ENCODE measurements at regions not wholly inside any gene's neighbourhood (a gene's known extent, or its start where the extent isn't known, plus 50 kb on each side); places are given as distances from the start of the nearest gene placed in this dataset.
"Not testable (repeated sequence)": the region's sequence is repeated elsewhere in the genome, so short reads cannot be mapped to it uniquely, and the experiment has no call there.

- DNase-seq (ENCODE audit: low spot score) (no peak), ATAC-seq (ENCODE audit: low FRiP score) (no peak)
- no peak for TF ChIP-seq CTCF (IDR thresholded peaks at IDR 0.05)
Observed at GRCh38 chr7:39824456-39825200, 125.4 kb upstream of the CDK13 start.

GRCh38 chr7:39825401-39825980 lies 124.6 kb upstream of the CDK13 start:
- TF ChIP-seq CTCF (IDR thresholded peaks at IDR 0.05) = no peak

GRCh38 chr7:39826166-39826565 lies 123.9 kb upstream of the CDK13 start:
- no peak for DNase-seq (ENCODE audit: low spot score)
- ATAC-seq (ENCODE audit: low FRiP score) = no peak
- no peak for TF ChIP-seq CTCF (IDR thresholded peaks at IDR 0.05)

More at GRCh38 chr7:39825401-39825980, 124.6 kb upstream of the CDK13 start:
- no peak for DNase-seq (ENCODE audit: low spot score)
- ATAC-seq (ENCODE audit: low FRiP score) = no peak

- no peak for DNase-seq (ENCODE audit: low spot score)
- no peak for ATAC-seq (ENCODE audit: low FRiP score)
Observed at GRCh38 chr7:39827571-39827970, 122.5 kb upstream of the CDK13 start.

GRCh38 chr7:39829028-39829427 lies 121.0 kb upstream of the CDK13 start:
- ATAC-seq (ENCODE audit: low FRiP score) = no peak
- DNase-seq (ENCODE audit: low spot score) = no peak
- TF ChIP-seq CTCF (IDR thresholded peaks at IDR 0.05) = no peak

More at GRCh38 chr7:39827571-39827970, 122.5 kb upstream of the CDK13 start:
- no peak for TF ChIP-seq CTCF (IDR thresholded peaks at IDR 0.05)

GRCh38 chr7:39832519-39833085 lies 117.5 kb upstream of the CDK13 start:
- TF ChIP-seq CTCF (IDR thresholded peaks at IDR 0.05) = no peak
- ATAC-seq (ENCODE audit: low FRiP score) (no peak), DNase-seq (ENCODE audit: low spot score) (no peak)

- not testable (repeated sequence) for DNase-seq (ENCODE audit: low spot score)
- peak; percentile 92 for ATAC-seq (ENCODE audit: low FRiP score)
Observed at GRCh38 chr7:39833180-39833799, 116.8 kb upstream of the CDK13 start.

GRCh38 chr7:39833865-39834634 lies 116.0 kb upstream of the CDK13 start:
- not testable (repeated sequence) for ATAC-seq (ENCODE audit: low FRiP score)

More at GRCh38 chr7:39833865-39834634, 116.0 kb upstream of the CDK13 start:
- DNase-seq (ENCODE audit: low spot score) = not testable (repeated sequence)

Measured in omental fat pad (tissue), 3 donors.